OCI-LY3 (cell line): ENCODE measurements at regions not wholly inside any gene's neighbourhood (a gene's known extent, or its start where the extent isn't known, plus 50 kb on each side); places are given as distances from the start of the nearest gene placed in this dataset.

Source experiments
- CTCF ChIP-seq: fragments of 200-600, 300-600 bp; sonication (generic); IDR thresholded peaks from 2 replicates; pipeline ENCODE4 v1.5.1; 2014; ENCODE audit warnings: antibody characterized with exemption, low read length, low read depth
- EZH2phosphoT487 ChIP-seq: fragments of 200-600 bp; shearing (Covaris generic); IDR thresholded peaks from 2 replicates; pipeline ENCODE4 v1.6.1; 2018; ENCODE audit warnings: antibody characterized with exemption, mixed run types, low read depth

- TF ChIP-seq CTCF = no peak
- TF ChIP-seq EZH2phosphoT487 = no peak
Observed at GRCh38 chrX:139039041-139039440, 327.5 kb upstream of the FGF13 start.
